ENCODE measurements at regions not wholly inside any gene's neighbourhood (a gene's known extent, or its start where the extent isn't known, plus 50 kb on each side); places are given as distances from the start of the nearest gene placed in this dataset.
"Not testable (repeated sequence)": the region's sequence is repeated elsewhere in the genome, so short reads cannot be mapped to it uniquely, and the experiment has no call there.

- Histone ChIP-seq H3K4me3 (no peak overlapping the region), H3K36me3 (no peaks in the 10 kb centered on the region), H3K27me3 (replicated peaks) (no peaks in the 10 kb centered on the region), H3K27ac (no peak overlapping the region), H3K4me1 (replicated peaks) (no peaks in the 10 kb centered on the region), H3K9me3 (replicated peaks) (peaks cover 8% of the 10 kb centered on the region)
- DNase-seq (ENCODE audit: low read depth in 1 of 2, low spot score in 2 of 2), result no peak
Measured at GRCh38 chr10:121313119-121313875, 284.9 kb downstream of the FGFR2 start.

GRCh38 chr10:121316432-121316831 is 281.8 kb downstream of the FGFR2 start:
- no peaks in the 10 kb centered on the region for H3K4me1 ChIP-seq (replicated peaks)
- no peaks in the 10 kb centered on the region for H3K27me3 ChIP-seq (replicated peaks)
- H3K4me3 ChIP-seq, result no peak overlapping the region
- H3K9me3 ChIP-seq (replicated peaks), result peaks cover 7% of the 10 kb centered on the region
- DNase-seq (ENCODE audit: low read depth in 1 of 2, low spot score in 2 of 2), result no peak
- no peak overlapping the region for H3K27ac ChIP-seq
- no peaks in the 10 kb centered on the region for H3K36me3 ChIP-seq

- H3K9me3 ChIP-seq (replicated peaks), result peaks cover 6% of the 10 kb centered on the region
- H3K36me3 ChIP-seq, result no peaks in the 10 kb centered on the region
- no peak overlapping the region for H3K27ac ChIP-seq
- H3K4me1 ChIP-seq (replicated peaks), result no peaks in the 10 kb centered on the region
- DNase-seq (ENCODE audit: low read depth in 1 of 2, low spot score in 2 of 2), result no peak
- no peak overlapping the region for H3K4me3 ChIP-seq
- no peaks in the 10 kb centered on the region for H3K27me3 ChIP-seq (replicated peaks)
Measured at GRCh38 chr10:121317374-121317773, 280.9 kb downstream of the FGFR2 start.

- H3K27ac ChIP-seq, result no peak overlapping the region
- H3K27me3 ChIP-seq (replicated peaks), result no peaks in the 10 kb centered on the region
- no peaks in the 10 kb centered on the region for H3K9me3 ChIP-seq (replicated peaks)
- H3K4me1 ChIP-seq (replicated peaks), result no peaks in the 10 kb centered on the region
- DNase-seq (ENCODE audit: low read depth in 1 of 2, low spot score in 2 of 2), result peak in 1 of 2 experiments; percentile 24
- no peak overlapping the region for H3K4me3 ChIP-seq
- no peaks in the 10 kb centered on the region for H3K36me3 ChIP-seq
Measured at GRCh38 chr10:121322046-121322445, 276.2 kb downstream of the FGFR2 start.

- H3K27me3 ChIP-seq (replicated peaks), result no peaks in the 10 kb centered on the region
- H3K36me3 ChIP-seq, result no peaks in the 10 kb centered on the region
- H3K27ac ChIP-seq, result no peak overlapping the region
- no peak for DNase-seq (ENCODE audit: low read depth in 1 of 2, low spot score in 2 of 2)
- H3K9me3 ChIP-seq (replicated peaks), result no peaks in the 10 kb centered on the region
- no peaks in the 10 kb centered on the region for H3K4me1 ChIP-seq (replicated peaks)
- no peak overlapping the region for H3K4me3 ChIP-seq
Measured at GRCh38 chr10:121322776-121323175, 275.5 kb downstream of the FGFR2 start.

GRCh38 chr10:121323443-121323842 is 274.8 kb downstream of the FGFR2 start:
- no peak for DNase-seq (ENCODE audit: low read depth in 1 of 2, low spot score in 2 of 2)
- Histone ChIP-seq H3K4me3 (no peak overlapping the region), H3K27me3 (replicated peaks) (no peaks in the 10 kb centered on the region), H3K36me3 (no peaks in the 10 kb centered on the region), H3K27ac (no peak overlapping the region), H3K4me1 (replicated peaks) (no peaks in the 10 kb centered on the region), H3K9me3 (replicated peaks) (no peaks in the 10 kb centered on the region)

GRCh38 chr10:121324678-121325213 is 273.5 kb downstream of the FGFR2 start:
- Histone ChIP-seq H3K27ac (no peak overlapping the region), H3K4me1 (replicated peaks) (no peaks in the 10 kb centered on the region), H3K36me3 (no peaks in the 10 kb centered on the region), H3K9me3 (replicated peaks) (no peaks in the 10 kb centered on the region), H3K27me3 (replicated peaks) (no peaks in the 10 kb centered on the region), H3K4me3 (no peak overlapping the region)
- DNase-seq (ENCODE audit: low read depth in 1 of 2, low spot score in 2 of 2), result peak in 1 of 2 experiments; percentile 8

GRCh38 chr10:121325490-121326231 is 272.6 kb downstream of the FGFR2 start:
- H3K27me3 ChIP-seq (replicated peaks), result no peaks in the 10 kb centered on the region
- H3K4me1 ChIP-seq (replicated peaks), result peaks cover 3% of the 10 kb centered on the region; the same call in 1 of the 2 replicates
- no peak for DNase-seq (ENCODE audit: low read depth in 1 of 2, low spot score in 2 of 2)
- no peak overlapping the region for H3K27ac ChIP-seq
- H3K4me3 ChIP-seq, result no peak overlapping the region
- no peaks in the 10 kb centered on the region for H3K36me3 ChIP-seq
- no peaks in the 10 kb centered on the region for H3K9me3 ChIP-seq (replicated peaks)

GRCh38 chr10:121326905-121327304 is 271.3 kb downstream of the FGFR2 start:
- H3K36me3 ChIP-seq, result no peaks in the 10 kb centered on the region
- H3K4me3 ChIP-seq, result no peak overlapping the region
- no peaks in the 10 kb centered on the region for H3K27me3 ChIP-seq (replicated peaks)
- DNase-seq (ENCODE audit: low read depth in 1 of 2, low spot score in 2 of 2), result no peak
- H3K4me1 ChIP-seq (replicated peaks), result peaks cover 10% of the 10 kb centered on the region
- no peak overlapping the region for H3K27ac ChIP-seq
- H3K9me3 ChIP-seq (replicated peaks), result no peaks in the 10 kb centered on the region

GRCh38 chr10:121327727-121328126 is 270.5 kb downstream of the FGFR2 start:
- Histone ChIP-seq H3K4me1 (replicated peaks) (peaks cover 10% of the 10 kb centered on the region), H3K9me3 (replicated peaks) (no peaks in the 10 kb centered on the region), H3K27ac (no peak overlapping the region), H3K36me3 (no peaks in the 10 kb centered on the region), H3K4me3 (no peak overlapping the region), H3K27me3 (replicated peaks) (no peaks in the 10 kb centered on the region)
- DNase-seq (ENCODE audit: low read depth in 1 of 2, low spot score in 2 of 2), result no peak

GRCh38 chr10:121329631-121330030 is 268.6 kb downstream of the FGFR2 start:
- H3K4me1 ChIP-seq (replicated peaks); DNase-seq (ENCODE audit: low read depth in 1 of 2, low spot score in 2 of 2); H3K36me3 ChIP-seq: not testable (repeated sequence)

GRCh38 chr10:121330563-121330962 is 267.7 kb downstream of the FGFR2 start:
- H3K9me3 ChIP-seq (replicated peaks), result 0 out of 2 replicates have a peak, but pooled peaks cover 2% of the 10 kb centered on the region
- H3K27ac ChIP-seq, result no peak overlapping the region
- H3K36me3 ChIP-seq, result no peaks in the 10 kb centered on the region
- peak in 1 of 2 experiments; percentile 77 for DNase-seq (ENCODE audit: low read depth in 1 of 2, low spot score in 2 of 2)
- no peak overlapping the region for H3K4me3 ChIP-seq
- peaks cover 10% of the 10 kb centered on the region for H3K4me1 ChIP-seq (replicated peaks)
- no peaks in the 10 kb centered on the region for H3K27me3 ChIP-seq (replicated peaks)

More at GRCh38 chr10:121329631-121330030, 268.6 kb downstream of the FGFR2 start:
- H3K27ac ChIP-seq; H3K4me3 ChIP-seq; H3K27me3 ChIP-seq (replicated peaks); H3K9me3 ChIP-seq (replicated peaks): not testable (repeated sequence)

GRCh38 chr10:121332353-121332752 is 265.9 kb downstream of the FGFR2 start:
- Histone ChIP-seq H3K27me3 (replicated peaks) (no peaks in the 10 kb centered on the region), H3K4me3 (no peak overlapping the region), H3K4me1 (replicated peaks) (peaks cover 10% of the 10 kb centered on the region), H3K27ac (no peak overlapping the region), H3K36me3 (no peaks in the 10 kb centered on the region), H3K9me3 (replicated peaks) (0 out of 2 replicates have a peak, but pooled peaks cover 2% of the 10 kb centered on the region)
- no peak for DNase-seq (ENCODE audit: low read depth in 1 of 2, low spot score in 2 of 2)

All from SJSA1 (cell line).